ENCODE measurements at regions not wholly inside any gene's neighbourhood (a gene's known extent, or its start where the extent isn't known, plus 50 kb on each side); places are given as distances from the start of the nearest gene placed in this dataset.

DNA sequence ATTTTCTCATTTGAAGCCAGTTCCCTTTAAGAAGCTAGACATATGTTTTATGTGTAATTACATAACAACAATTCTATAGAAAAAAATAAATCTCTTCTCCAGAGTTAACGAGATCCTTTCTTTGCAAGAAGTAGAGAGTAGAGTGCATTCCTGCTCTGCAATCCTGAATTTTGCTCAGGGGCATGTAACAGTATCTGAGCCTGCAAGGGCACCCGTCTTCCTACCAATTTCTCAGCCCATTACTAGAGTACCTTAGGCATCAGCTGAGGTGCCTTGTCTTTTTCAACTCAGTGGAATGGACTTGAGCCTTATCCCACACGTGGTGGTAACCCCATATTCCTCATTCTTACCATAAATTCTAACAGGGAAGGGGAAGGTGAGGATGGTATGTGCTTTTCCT, 205.9 kb downstream of the IKZF2 start:
- TF ChIP-seq, protein P1, sequence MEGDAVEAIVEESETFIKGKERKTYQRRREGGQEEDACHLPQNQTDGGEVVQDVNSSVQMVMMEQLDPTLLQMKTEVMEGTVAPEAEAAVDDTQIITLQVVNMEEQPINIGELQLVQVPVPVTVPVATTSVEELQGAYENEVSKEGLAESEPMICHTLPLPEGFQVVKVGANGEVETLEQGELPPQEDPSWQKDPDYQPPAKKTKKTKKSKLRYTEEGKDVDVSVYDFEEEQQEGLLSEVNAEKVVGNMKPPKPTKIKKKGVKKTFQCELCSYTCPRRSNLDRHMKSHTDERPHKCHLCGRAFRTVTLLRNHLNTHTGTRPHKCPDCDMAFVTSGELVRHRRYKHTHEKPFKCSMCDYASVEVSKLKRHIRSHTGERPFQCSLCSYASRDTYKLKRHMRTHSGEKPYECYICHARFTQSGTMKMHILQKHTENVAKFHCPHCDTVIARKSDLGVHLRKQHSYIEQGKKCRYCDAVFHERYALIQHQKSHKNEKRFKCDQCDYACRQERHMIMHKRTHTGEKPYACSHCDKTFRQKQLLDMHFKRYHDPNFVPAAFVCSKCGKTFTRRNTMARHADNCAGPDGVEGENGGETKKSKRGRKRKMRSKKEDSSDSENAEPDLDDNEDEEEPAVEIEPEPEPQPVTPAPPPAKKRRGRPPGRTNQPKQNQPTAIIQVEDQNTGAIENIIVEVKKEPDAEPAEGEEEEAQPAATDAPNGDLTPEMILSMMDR (conservative IDR thresholded peaks at IDR 0.05), result no peak
- TF ChIP-seq ZFX (IDR thresholded peaks at IDR 0.05), result no peak
